ENCODE measurements at regions not wholly inside any gene's neighbourhood (a gene's known extent, or its start where the extent isn't known, plus 50 kb on each side); places are given as distances from the start of the nearest gene placed in this dataset.
A peak's percentile ranks its signal among the peaks of the same experiment; 100 is the strongest.

- H3K36me3 Mint-ChIP-seq, result no peaks in the 10 kb centered on the region
- H3K27me3 Mint-ChIP-seq (ENCODE audit: low read depth), result peaks cover 4% of the 10 kb centered on the region
- TF ChIP-seq CTCF (IDR thresholded peaks at IDR 0.05; ENCODE audit: unreplicated experiment), result no peak
- no peaks in the 10 kb centered on the region for H3K9me3 Mint-ChIP-seq
- no peak overlapping the region for H3K27ac Mint-ChIP-seq
- no peak for DNase-seq (ENCODE audit: low spot score in 2 of 2, unreplicated experiment in 2 of 2)
- peaks cover 6% of the 10 kb centered on the region for H3K4me1 Mint-ChIP-seq
- no peak overlapping the region for H3K4me3 Mint-ChIP-seq
Observed at GRCh38 chr17:33501185-33501584, 208.1 kb upstream of the ASIC2 start.

- Mint-ChIP-seq H3K27me3 (ENCODE audit: low read depth) (peaks cover 4% of the 10 kb centered on the region), H3K9me3 (no peaks in the 10 kb centered on the region), H3K36me3 (no peaks in the 10 kb centered on the region), H3K4me1 (peaks cover 14% of the 10 kb centered on the region), H3K27ac (no peak overlapping the region), H3K4me3 (no peak overlapping the region)
- TF ChIP-seq CTCF (IDR thresholded peaks at IDR 0.05; ENCODE audit: unreplicated experiment), result no peak
- DNase-seq (ENCODE audit: low spot score in 2 of 2, unreplicated experiment in 2 of 2), result no peak
Observed at GRCh38 chr17:33504571-33504970, 211.5 kb upstream of the ASIC2 start.

- no peak for TF ChIP-seq CTCF (IDR thresholded peaks at IDR 0.05; ENCODE audit: unreplicated experiment)
- DNase-seq (ENCODE audit: low spot score in 2 of 2, unreplicated experiment in 2 of 2), result no peak
- peaks cover 11% of the 10 kb centered on the region for H3K4me1 Mint-ChIP-seq
- peaks cover 4% of the 10 kb centered on the region for H3K27me3 Mint-ChIP-seq (ENCODE audit: low read depth)
- no peak overlapping the region for H3K4me3 Mint-ChIP-seq
- H3K36me3 Mint-ChIP-seq, result no peaks in the 10 kb centered on the region
- H3K9me3 Mint-ChIP-seq, result no peaks in the 10 kb centered on the region
- H3K27ac Mint-ChIP-seq, result peak overlapping the region; percentile 11
Observed at GRCh38 chr17:33506889-33507650, 214.0 kb upstream of the ASIC2 start.

- Mint-ChIP-seq H3K27ac (no peak overlapping the region), H3K9me3 (peaks cover 8% of the 10 kb centered on the region), H3K27me3 (ENCODE audit: low read depth) (no peaks in the 10 kb centered on the region), H3K4me3 (no peak overlapping the region), H3K4me1 (peaks cover 11% of the 10 kb centered on the region), H3K36me3 (no peaks in the 10 kb centered on the region)
- no peak for TF ChIP-seq CTCF (IDR thresholded peaks at IDR 0.05; ENCODE audit: unreplicated experiment)
- DNase-seq (ENCODE audit: low spot score in 2 of 2, unreplicated experiment in 2 of 2), result no peak
Observed at GRCh38 chr17:33508215-33508614, 215.1 kb upstream of the ASIC2 start.

- no peak overlapping the region for H3K4me3 Mint-ChIP-seq
- no peak for DNase-seq (ENCODE audit: low spot score in 2 of 2, unreplicated experiment in 2 of 2)
- H3K4me1 Mint-ChIP-seq, result peaks cover 11% of the 10 kb centered on the region
- no peak overlapping the region for H3K27ac Mint-ChIP-seq
- no peaks in the 10 kb centered on the region for H3K27me3 Mint-ChIP-seq (ENCODE audit: low read depth)
- H3K36me3 Mint-ChIP-seq, result no peaks in the 10 kb centered on the region
- TF ChIP-seq CTCF (IDR thresholded peaks at IDR 0.05; ENCODE audit: unreplicated experiment), result no peak
- H3K9me3 Mint-ChIP-seq, result peaks cover 13% of the 10 kb centered on the region
Observed at GRCh38 chr17:33509331-33509730, 216.2 kb upstream of the ASIC2 start.

All from mesothelial cell of epicardium (in vitro differentiated cells).